Nephron progenitor cell (in vitro differentiated cells): ENCODE measurements at regions not wholly inside any gene's neighbourhood (a gene's known extent, or its start where the extent isn't known, plus 50 kb on each side); places are given as distances from the start of the nearest gene placed in this dataset.

Source experiments
- DNase-seq: peaks from one replicate; pipeline ENCODE4 v3.0.0; 2021
- H3K27ac Mint-ChIP-seq: 2 replicates; pipeline ENCODE4 v1.8.0; 2021; ENCODE audit warnings: mild to moderate bottlenecking, moderate library complexity, mixed read lengths
- H3K27me3 Mint-ChIP-seq: 2 replicates; pipeline ENCODE4 v1.8.0; 2021; ENCODE audit warnings: mild to moderate bottlenecking, low read depth, mixed read lengths; ENCODE audit not compliant: poor library complexity
- H3K36me3 Mint-ChIP-seq: 2 replicates; pipeline ENCODE4 v1.8.0; 2021; ENCODE audit warnings: low read depth, mixed read lengths
- H3K4me1 Mint-ChIP-seq: 2 replicates; pipeline ENCODE4 v1.8.0; 2021; ENCODE audit warnings: mixed read lengths
- H3K4me3 Mint-ChIP-seq: 2 replicates; pipeline ENCODE4 v1.8.0; 2021; ENCODE audit warnings: mild to moderate bottlenecking, moderate library complexity, mixed read lengths
- H3K9me3 Mint-ChIP-seq: 2 replicates; pipeline ENCODE4 v1.8.0; 2021; ENCODE audit warnings: mild to moderate bottlenecking, moderate library complexity, mixed read lengths
- CTCF ChIP-seq: fragments of 200-600 bp; sonication (generic); IDR thresholded peaks from 2 replicates; pipeline ENCODE4 v1.5.0; 2021; ENCODE audit warnings: antibody characterized with exemption

- Mint-ChIP-seq H3K27ac (peak overlapping the region; percentile 96), H3K36me3 (no peaks in the 10 kb centered on the region), H3K4me1 (peaks cover 47% of the 10 kb centered on the region), H3K4me3 (peak overlapping the region; percentile 82), H3K27me3 (no peaks in the 10 kb centered on the region), H3K9me3 (no peaks in the 10 kb centered on the region)
- no peak for TF ChIP-seq CTCF
- DNase-seq = peak; percentile 76
Measured at GRCh38 chr2:163347982-163348856, 387.6 kb downstream of the FIGN start.

GRCh38 chr2:163345795-163346573 lies 389.8 kb downstream of the FIGN start:
- H3K4me1 Mint-ChIP-seq = peaks cover 47% of the 10 kb centered on the region
- H3K9me3 Mint-ChIP-seq = no peaks in the 10 kb centered on the region
- H3K36me3 Mint-ChIP-seq = no peaks in the 10 kb centered on the region
- H3K27me3 Mint-ChIP-seq = no peaks in the 10 kb centered on the region
- peak; percentile 80 for TF ChIP-seq CTCF
- no peak overlapping the region for H3K27ac Mint-ChIP-seq
- DNase-seq = peak; percentile 21
- H3K4me3 Mint-ChIP-seq = no peak overlapping the region

- H3K4me3 Mint-ChIP-seq = no peak overlapping the region
- TF ChIP-seq CTCF = no peak
- peaks cover 28% of the 10 kb centered on the region for H3K4me1 Mint-ChIP-seq
- no peaks in the 10 kb centered on the region for H3K36me3 Mint-ChIP-seq
- DNase-seq = no peak
- H3K9me3 Mint-ChIP-seq = peaks cover 9% of the 10 kb centered on the region
- H3K27ac Mint-ChIP-seq = no peak overlapping the region
- no peaks in the 10 kb centered on the region for H3K27me3 Mint-ChIP-seq
Measured at GRCh38 chr2:163343316-163343715, 392.5 kb downstream of the FIGN start.

- Mint-ChIP-seq H3K27me3 (no peaks in the 10 kb centered on the region), H3K36me3 (no peaks in the 10 kb centered on the region), H3K27ac (peak overlapping the region; percentile 5)
Measured at GRCh38 chr2:163341426-163341825, 394.4 kb downstream of the FIGN start.

GRCh38 chr2:163338270-163338669 lies 397.5 kb downstream of the FIGN start:
- no peaks in the 10 kb centered on the region for H3K27me3 Mint-ChIP-seq
- no peaks in the 10 kb centered on the region for H3K4me1 Mint-ChIP-seq
- no peak for TF ChIP-seq CTCF
- DNase-seq = no peak
- H3K27ac Mint-ChIP-seq = no peak overlapping the region
- H3K9me3 Mint-ChIP-seq = peaks cover 9% of the 10 kb centered on the region
- H3K36me3 Mint-ChIP-seq = no peaks in the 10 kb centered on the region
- no peak overlapping the region for H3K4me3 Mint-ChIP-seq

More at GRCh38 chr2:163341426-163341825, 394.4 kb downstream of the FIGN start:
- no peak for TF ChIP-seq CTCF
- H3K4me1 Mint-ChIP-seq = peaks cover 14% of the 10 kb centered on the region
- peaks cover 9% of the 10 kb centered on the region for H3K9me3 Mint-ChIP-seq
- no peak overlapping the region for H3K4me3 Mint-ChIP-seq
- DNase-seq = no peak
